WTC11 (cell line): ENCODE measurements at regions not wholly inside any gene's neighbourhood (a gene's known extent, or its start where the extent isn't known, plus 50 kb on each side); places are given as distances from the start of the nearest gene placed in this dataset.

ENCODE experiments used
- ATAC-seq: fragments of 200-7000 bp; cut with Tn5 transposase; 2 replicates; pipeline ENCODE4 v1.10.0; 2021; ENCODE audit warnings: mild to moderate bottlenecking, moderate library complexity
- CTCF ChIA-PET: fragments of 300-600 bp; sonication (Branson Sonifier 250); formaldehyde crosslinking; loops from one replicate; lab custom pipeline; 2021; ENCODE audit warnings: antibody characterized with exemption; lab: Charles Lee
- POLR2A ChIA-PET: fragments of 350-600 bp; sonication (Branson Sonifier 250); formaldehyde crosslinking; loops from one replicate; lab custom pipeline; 2021; ENCODE audit warnings: antibody characterized with exemption; lab: Charles Lee
- DNase-seq: peaks from one replicate; pipeline ENCODE4 v3.0.0; 2021; ENCODE audit warnings: low spot score
- H3K27ac Mint-ChIP-seq: 2 replicates; pipeline ENCODE4 v1.8.0; 2021; ENCODE audit warnings: mixed read lengths
- H3K27me3 Mint-ChIP-seq: 2 replicates; pipeline ENCODE4 v1.8.0; 2021; ENCODE audit warnings: low read depth, mild to moderate bottlenecking, moderate library complexity, mixed read lengths
- H3K36me3 Mint-ChIP-seq: 2 replicates; pipeline ENCODE4 v1.8.0; 2021; ENCODE audit warnings: mixed read lengths
- H3K4me1 Mint-ChIP-seq: 2 replicates; pipeline ENCODE4 v1.8.0; 2022; ENCODE audit warnings: mixed read lengths
- H3K4me3 Mint-ChIP-seq: 2 replicates; pipeline ENCODE4 v1.8.0; 2021; ENCODE audit warnings: mild to moderate bottlenecking, moderate library complexity, mixed read lengths
- H3K9me3 Mint-ChIP-seq: 2 replicates; pipeline ENCODE4 v1.8.0; 2021; ENCODE audit warnings: mixed read lengths
- AFF4 ChIP-seq: sonication (generic); formaldehyde crosslinking; IDR thresholded peaks from 2 replicates; pipeline ENCODE4 v1.8.1; 2023; ENCODE audit warnings: mild to moderate bottlenecking, missing genetic modification reagents, borderline replicate concordance
- AR ChIP-seq: fragments of 250-450 bp; sonication (Bioruptor Pico); IDR thresholded peaks from 2 replicates; pipeline ENCODE4 v1.9.0; 2021; ENCODE audit warnings: mild to moderate bottlenecking
- ATF1 ChIP-seq: sonication (generic); formaldehyde crosslinking; IDR thresholded peaks from 2 replicates; pipeline ENCODE4 v1.8.1; 2023; ENCODE audit warnings: mild to moderate bottlenecking, moderate library complexity, missing genetic modification reagents
- ATF6 ChIP-seq: sonication (generic); formaldehyde crosslinking; IDR thresholded peaks from 2 replicates; pipeline ENCODE4 v1.8.1; 2023; ENCODE audit warnings: mild to moderate bottlenecking, missing genetic modification reagents
- CTCF ChIP-seq: fragments of 200-600 bp; IDR thresholded peaks from 2 replicates; pipeline ENCODE4 v1.8.0; 2022; ENCODE audit warnings: antibody characterized with exemption
- E2F1 ChIP-seq: sonication (generic); formaldehyde crosslinking; IDR thresholded peaks from 2 replicates; pipeline ENCODE4 v1.8.0; 2022; ENCODE audit warnings: mild to moderate bottlenecking, missing genetic modification reagents
- FOXJ3 ChIP-seq: sonication (generic); formaldehyde crosslinking; IDR thresholded peaks from 2 replicates; pipeline ENCODE4 v1.9.0; 2021; ENCODE audit warnings: missing genetic modification reagents, mild to moderate bottlenecking, borderline replicate concordance
- FOXK1 ChIP-seq: sonication (generic); formaldehyde crosslinking; IDR thresholded peaks from 2 replicates; pipeline ENCODE4 v1.8.0; 2022; ENCODE audit warnings: mild to moderate bottlenecking, moderate library complexity, missing genetic modification reagents
- GABPB1 ChIP-seq: sonication (generic); formaldehyde crosslinking; IDR thresholded peaks from 2 replicates; pipeline ENCODE4 v1.8.1; 2023; ENCODE audit warnings: mild to moderate bottlenecking, missing genetic modification reagents
- GRHL2 ChIP-seq: fragments of 250-450 bp; sonication (Bioruptor Pico); IDR thresholded peaks from 2 replicates; pipeline ENCODE4 v1.8.0; 2022; ENCODE audit warnings: mild to moderate bottlenecking, moderate library complexity; ENCODE audit not compliant: insufficient replicate concordance, severe bottlenecking
- GTF2I ChIP-seq: fragments of 250-450 bp; sonication (Bioruptor Pico); conservative IDR thresholded peaks from 2 replicates; pipeline ENCODE4 v1.4.0; 2021; ENCODE audit warnings: mild to moderate bottlenecking
- HMGXB4 ChIP-seq: sonication (generic); formaldehyde crosslinking; IDR thresholded peaks from 2 replicates; pipeline ENCODE4 v1.8.1; 2023; ENCODE audit warnings: mild to moderate bottlenecking, moderate library complexity, missing genetic modification reagents
- IRF2 ChIP-seq: sonication (generic); formaldehyde crosslinking; IDR thresholded peaks from 2 replicates; pipeline ENCODE4 v1.8.0; 2022; ENCODE audit warnings: low read depth, missing genetic modification reagents, borderline replicate concordance
- KAT7 ChIP-seq: sonication (generic); formaldehyde crosslinking; IDR thresholded peaks from 2 replicates; pipeline ENCODE4 v1.8.1; 2023; ENCODE audit warnings: missing genetic modification reagents, mild to moderate bottlenecking, borderline replicate concordance
- MYBL2 ChIP-seq: sonication (generic); formaldehyde crosslinking; IDR thresholded peaks from 2 replicates; pipeline ENCODE4 v1.8.1; 2023; ENCODE audit warnings: mild to moderate bottlenecking, moderate library complexity, missing genetic modification reagents
- NFYB ChIP-seq: sonication (generic); formaldehyde crosslinking; conservative IDR thresholded peaks from 2 replicates; pipeline ENCODE4 v1.8.0; 2022; ENCODE audit warnings: low read depth, missing genetic modification reagents
- PRRX2 ChIP-seq: fragments of 250-450 bp; sonication (Bioruptor Pico); IDR thresholded peaks from 2 replicates; pipeline ENCODE4 v1.8.0; 2021; ENCODE audit warnings: mild to moderate bottlenecking
- SMAD4 ChIP-seq: sonication (generic); formaldehyde crosslinking; IDR thresholded peaks from 2 replicates; pipeline ENCODE4 v1.8.0; 2022; ENCODE audit warnings: mild to moderate bottlenecking, missing genetic modification reagents
- TCF7 ChIP-seq: sonication (generic); formaldehyde crosslinking; IDR thresholded peaks from 2 replicates; pipeline ENCODE4 v1.8.0; 2022; ENCODE audit warnings: mild to moderate bottlenecking, low read depth, missing genetic modification reagents, moderate library complexity
- ZNF425 ChIP-seq: fragments of 250-450 bp; sonication (Bioruptor Pico); conservative IDR thresholded peaks from 2 replicates; pipeline ENCODE4 v1.9.0; 2021; ENCODE audit warnings: mild to moderate bottlenecking

- ChIA-PET POLR2A (no interaction called here), CTCF (no interaction called here)
- Mint-ChIP-seq H3K4me3 (no peak overlapping the region), H3K4me1 (0 out of 2 replicates have a peak, but pooled peaks cover 4% of the 10 kb centered on the region), H3K36me3 (no peaks in the 10 kb centered on the region), H3K27ac (no peak overlapping the region), H3K27me3 (no peaks in the 10 kb centered on the region), H3K9me3 (no peaks in the 10 kb centered on the region; the same call in 1 of the 2 replicates)
- ATAC-seq (no peak), DNase-seq (no peak)
- TF ChIP-seq ZNF425 (CRISPR knock-in tag) (no peak), FOXK1 (CRISPR knock-in tag) (no peak), SMAD4 (CRISPR knock-in tag) (no peak), AFF4 (CRISPR knock-in tag) (no peak), IRF2 (CRISPR knock-in tag) (no peak), CTCF (no peak)
These were observed 126.9 kb upstream of the TRIB2 start for GRCh38 chr2:12589802-12590320.

- ChIA-PET POLR2A (no interaction called here), CTCF (no interaction called here)
- Mint-ChIP-seq H3K27ac (no peak overlapping the region), H3K4me3 (no peak overlapping the region), H3K4me1 (peaks cover 8% of the 10 kb centered on the region), H3K36me3 (no peaks in the 10 kb centered on the region), H3K9me3 (no peaks in the 10 kb centered on the region; the same call in 1 of the 2 replicates), H3K27me3 (no peaks in the 10 kb centered on the region)
- DNase-seq (no peak), ATAC-seq (no peak)
- no peak for TF ChIP-seq AR
- no peak for TF ChIP-seq FOXJ3 (CRISPR knock-in tag)
- TF ChIP-seq KAT7 (CRISPR knock-in tag): no peak
- no peak for TF ChIP-seq ATF6 (CRISPR knock-in tag)
- TF ChIP-seq E2F1 (CRISPR knock-in tag): no peak
- TF ChIP-seq ATF1 (CRISPR knock-in tag): no peak
- TF ChIP-seq NFYB: no peak
- no peak for TF ChIP-seq PRRX2 (CRISPR knock-in tag)
- TF ChIP-seq GABPB1 (CRISPR knock-in tag): no peak
- TF ChIP-seq MYBL2: no peak
- TF ChIP-seq TCF7 (CRISPR knock-in tag): no peak
- TF ChIP-seq HMGXB4 (CRISPR knock-in tag): no peak
- no peak for TF ChIP-seq GRHL2
- no peak for TF ChIP-seq GTF2I (CRISPR knock-in tag)
These were observed 124.4 kb upstream of the TRIB2 start for GRCh38 chr2:12592296-12592695.
